Sigmoid colon (tissue), 6 donors: ENCODE measurements at regions not wholly inside any gene's neighbourhood (a gene's known extent, or its start where the extent isn't known, plus 50 kb on each side); places are given as distances from the start of the nearest gene placed in this dataset.

Experiments used
- DNase-seq: peaks from one replicate; pipeline ENCODE4 v3.0.0-alpha.2; 2019
- H3K27ac ChIP-seq, 4 donors: fragments of 200-600 bp; sonication (generic); one replicate each; pipeline ENCODE4 v1.5.1; 2016 to 2019; ENCODE audit warnings: mild to moderate bottlenecking in 1 of 4
- H3K27me3 ChIP-seq, 3 donors: fragments of 200-600 bp; sonication (generic); one replicate each; pipeline ENCODE4 v1.5.1; 2019; ENCODE audit warnings: mild to moderate bottlenecking in 1 of 3
- H3K36me3 ChIP-seq, 4 donors: fragments of 200-600 bp; sonication (generic); one replicate each; pipeline ENCODE4 v1.5.1; 2016 to 2019
- H3K4me1 ChIP-seq, 4 donors: fragments of 200-600 bp; sonication (generic); one replicate each; pipeline ENCODE4 v1.5.1; 2017 to 2019
- H3K4me3 ChIP-seq, 4 donors: fragments of 200-600 bp; sonication (generic); one replicate each; pipeline ENCODE4 v1.5.1; 2017 to 2019; ENCODE audit warnings: mild to moderate bottlenecking in 2 of 4, moderate library complexity in 1 of 4
- H3K9me3 ChIP-seq, 4 donors: fragments of 200-600 bp in 3 of 4; sonication (generic) in 3 of 4; one replicate each; pipeline versions ENCODE4 v1.5.1 to v1.6.1; 2013 to 2019
- EP300 ChIP-seq, 4 donors: sonication (generic); formaldehyde crosslinking; IDR thresholded peaks; one replicate each; pipeline ENCODE4 v1.6.1; 2017; ENCODE audit warnings: antibody characterized with exemption in 4 of 4
- POLR2A ChIP-seq, 2 donors: fragments of 450-650 bp; IDR thresholded peaks; one replicate each; pipeline ENCODE4 v1.6.1; 2016; ENCODE audit warnings: antibody characterized with exemption in 2 of 2, mild to moderate bottlenecking in 2 of 2, moderate library complexity in 2 of 2
- POLR2AphosphoS5 ChIP-seq, 4 donors: sonication (generic); formaldehyde crosslinking; IDR thresholded peaks; one replicate each; pipeline ENCODE4 v1.6.1; 2017; ENCODE audit warnings: antibody characterized with exemption in 4 of 4
- WGBS, 2 donors: extraction: QIAGEN DNeasy Blood & Tissue Kit; methylation state at CpG; one replicate each; pipeline ENCODE4 v1.1.7; 2013; 5-methylcytosine and 5-hydroxymethylcytosine counted together
- intact Hi-C: fragments of 100-400 bp; cut with DNase I; formaldehyde crosslinking; loops from one replicate; pipeline ENCODE4 v1.15.1; 2023
- TF ChIP-seq, protein P1 (sequence below), 4 experiments: fragments of 450-650 bp in 3 of 4; fragments of 200-600 bp in 1 of 4; IDR thresholded peaks; one replicate each; pipeline ENCODE4 v1.5.1; 2016 to 2019; ENCODE audit warnings: antibody characterized with exemption in 4 of 4, mild to moderate bottlenecking in 3 of 4, moderate library complexity in 2 of 4
- donor health status: healthy with polysubstance abuse.
- donor health status: healthy.

DNA sequence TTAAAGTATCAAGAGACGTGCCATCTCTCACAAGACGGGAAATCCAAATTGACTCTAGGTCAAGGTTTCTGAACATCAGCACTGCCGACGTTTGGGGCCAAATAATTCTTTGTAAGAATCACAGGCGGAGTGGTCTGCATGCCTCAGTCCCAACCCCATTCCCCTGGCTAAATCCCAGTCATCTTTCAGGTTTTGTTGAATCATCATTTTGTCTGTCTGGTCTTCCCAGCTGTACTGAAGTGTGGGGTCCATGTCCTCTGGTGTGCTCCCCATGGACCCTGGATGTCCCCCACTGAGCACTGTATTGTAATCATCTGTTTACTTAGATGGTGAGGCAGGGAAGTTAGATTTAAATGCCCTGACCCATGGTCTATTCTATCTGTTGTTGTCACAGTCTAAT, 103.6 kb upstream of the GALNT18 start:
- H3K4me1 ChIP-seq = no peaks in the 10 kb centered on the region
- H3K27ac ChIP-seq = no peak overlapping the region
- no peak for DNase-seq
- no peak overlapping the region for H3K4me3 ChIP-seq
- no peaks in the 10 kb centered on the region for H3K27me3 ChIP-seq
- no peaks in the 10 kb centered on the region for H3K36me3 ChIP-seq
- TF ChIP-seq, protein P1, sequence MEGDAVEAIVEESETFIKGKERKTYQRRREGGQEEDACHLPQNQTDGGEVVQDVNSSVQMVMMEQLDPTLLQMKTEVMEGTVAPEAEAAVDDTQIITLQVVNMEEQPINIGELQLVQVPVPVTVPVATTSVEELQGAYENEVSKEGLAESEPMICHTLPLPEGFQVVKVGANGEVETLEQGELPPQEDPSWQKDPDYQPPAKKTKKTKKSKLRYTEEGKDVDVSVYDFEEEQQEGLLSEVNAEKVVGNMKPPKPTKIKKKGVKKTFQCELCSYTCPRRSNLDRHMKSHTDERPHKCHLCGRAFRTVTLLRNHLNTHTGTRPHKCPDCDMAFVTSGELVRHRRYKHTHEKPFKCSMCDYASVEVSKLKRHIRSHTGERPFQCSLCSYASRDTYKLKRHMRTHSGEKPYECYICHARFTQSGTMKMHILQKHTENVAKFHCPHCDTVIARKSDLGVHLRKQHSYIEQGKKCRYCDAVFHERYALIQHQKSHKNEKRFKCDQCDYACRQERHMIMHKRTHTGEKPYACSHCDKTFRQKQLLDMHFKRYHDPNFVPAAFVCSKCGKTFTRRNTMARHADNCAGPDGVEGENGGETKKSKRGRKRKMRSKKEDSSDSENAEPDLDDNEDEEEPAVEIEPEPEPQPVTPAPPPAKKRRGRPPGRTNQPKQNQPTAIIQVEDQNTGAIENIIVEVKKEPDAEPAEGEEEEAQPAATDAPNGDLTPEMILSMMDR (IDR thresholded peaks at IDR 0.05) = no peak
- TF ChIP-seq EP300 (IDR thresholded peaks at IDR 0.05) (no peak), POLR2AphosphoS5 (IDR thresholded peaks at IDR 0.05) (no peak), POLR2A (IDR thresholded peaks at IDR 0.05) (no peak)
- 84 to 86% methylated on average over 5 of the region's 5 CpGs for WGBS, 2 donors
- intact Hi-C loops = no loop called here
- H3K9me3 ChIP-seq = peaks cover 0 to 6% (median 2%) of the 10 kb centered on the region in 4 donors

DNA sequence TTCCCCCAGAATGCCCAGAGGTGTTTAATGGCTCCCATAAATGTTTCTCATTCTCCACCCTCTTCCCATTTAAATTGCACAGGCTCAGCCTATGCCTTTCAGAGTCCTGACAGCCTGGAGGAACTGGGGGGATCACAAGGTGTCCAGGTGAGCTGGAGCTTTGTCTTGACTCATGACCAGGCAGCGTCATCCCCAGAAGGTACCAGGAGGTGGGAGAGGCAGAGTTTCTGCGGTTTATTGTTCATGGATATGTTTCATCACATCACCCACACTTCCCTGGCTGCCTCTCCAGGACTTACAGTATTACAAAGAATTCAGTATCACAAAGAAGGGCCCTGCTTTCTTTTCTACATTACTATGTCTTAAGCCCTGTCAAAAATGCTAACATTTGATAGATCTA, 103.2 kb upstream of the GALNT18 start:
- no peak overlapping the region for H3K4me3 ChIP-seq
- no peaks in the 10 kb centered on the region for H3K36me3 ChIP-seq
- 86 to 91% methylated on average over 2 of the region's 2 CpGs for WGBS, 2 donors
- H3K27me3 ChIP-seq = no peaks in the 10 kb centered on the region
- no peaks in the 10 kb centered on the region for H3K4me1 ChIP-seq
- no peak for DNase-seq
- TF ChIP-seq, protein P1 (IDR thresholded peaks at IDR 0.05) = no peak
- TF ChIP-seq POLR2A (IDR thresholded peaks at IDR 0.05) (no peak), POLR2AphosphoS5 (IDR thresholded peaks at IDR 0.05) (no peak), EP300 (IDR thresholded peaks at IDR 0.05) (no peak)
- H3K9me3 ChIP-seq = peaks cover 0 to 6% (median 2%) of the 10 kb centered on the region in 4 donors
- no peak overlapping the region for H3K27ac ChIP-seq
- intact Hi-C loops = no loop called here

- Histone ChIP-seq H3K9me3 (peaks cover 0 to 6% (median 2%) of the 10 kb centered on the region in 4 donors), H3K27ac (no peak overlapping the region), H3K36me3 (no peaks in the 10 kb centered on the region), H3K4me3 (no peak overlapping the region), H3K27me3 (no peaks in the 10 kb centered on the region), H3K4me1 (no peaks in the 10 kb centered on the region)
- no peak for DNase-seq
- TF ChIP-seq EP300 (IDR thresholded peaks at IDR 0.05) (no peak), POLR2AphosphoS5 (IDR thresholded peaks at IDR 0.05) (no peak), POLR2A (IDR thresholded peaks at IDR 0.05) (no peak)
- TF ChIP-seq, protein P1 (IDR thresholded peaks at IDR 0.05) = no peak
- intact Hi-C loops = no loop called here
- 82 to 86% methylated on average over 3 of the region's 3 CpGs for WGBS, 2 donors
These were observed 101.1 kb upstream of the GALNT18 start for GRCh38 chr11:11722861-11723260.

DNA sequence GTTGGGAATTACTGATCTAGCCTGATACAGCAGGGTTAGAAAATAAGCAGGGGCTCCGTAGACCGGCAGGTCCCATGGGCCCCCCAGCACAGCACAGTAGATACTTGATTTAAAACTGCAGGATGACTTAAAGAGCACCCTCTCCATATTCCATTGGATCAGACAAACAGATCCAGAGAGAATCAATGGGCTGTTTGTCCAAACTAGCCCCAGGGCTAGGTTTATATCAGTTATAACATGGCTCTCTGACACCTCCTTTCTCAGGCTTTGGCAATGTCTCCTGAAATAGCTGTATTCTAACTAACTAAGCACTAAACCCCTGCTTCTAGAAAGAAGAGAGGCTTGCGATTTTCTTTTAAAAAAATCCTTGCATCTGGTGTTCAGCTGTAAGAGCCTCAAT, 100.4 kb upstream of the GALNT18 start:
- no peak overlapping the region for H3K4me3 ChIP-seq
- H3K36me3 ChIP-seq = no peaks in the 10 kb centered on the region
- no peaks in the 10 kb centered on the region for H3K4me1 ChIP-seq
- TF ChIP-seq POLR2A (IDR thresholded peaks at IDR 0.05) (no peak), POLR2AphosphoS5 (IDR thresholded peaks at IDR 0.05) (no peak), EP300 (IDR thresholded peaks at IDR 0.05) (no peak)
- TF ChIP-seq, protein P1 (IDR thresholded peaks at IDR 0.05) = no peak
- intact Hi-C loops = no loop called here
- WGBS, 2 donors = 94 to 95% methylated on average over 3 of the region's 3 CpGs
- no peaks in the 10 kb centered on the region for H3K27me3 ChIP-seq
- peaks cover 0 to 6% (median 2%) of the 10 kb centered on the region in 4 donors for H3K9me3 ChIP-seq
- H3K27ac ChIP-seq = no peak overlapping the region
- no peak for DNase-seq

- Histone ChIP-seq H3K4me1 (no peaks in the 10 kb centered on the region), H3K36me3 (no peaks in the 10 kb centered on the region), H3K9me3 (peaks cover 3 to 6% (median 5%) of the 10 kb centered on the region in 4 donors), H3K27ac (no peak overlapping the region), H3K27me3 (no peaks in the 10 kb centered on the region), H3K4me3 (no peak overlapping the region)
- WGBS, 2 donors = 66 to 85% methylated on average over 3 of the region's 3 CpGs
- intact Hi-C loops = no loop called here
- TF ChIP-seq POLR2A (IDR thresholded peaks at IDR 0.05) = no peak
- TF ChIP-seq, protein P1 (IDR thresholded peaks at IDR 0.05) = no peak
- TF ChIP-seq EP300 (IDR thresholded peaks at IDR 0.05) = no peak
- TF ChIP-seq POLR2AphosphoS5 (IDR thresholded peaks at IDR 0.05) = no peak
- DNase-seq = no peak
These were observed 96.7 kb upstream of the GALNT18 start for GRCh38 chr11:11718511-11718910.
